H1 (cell line): ENCODE measurements at regions not wholly inside any gene's neighbourhood (a gene's known extent, or its start where the extent isn't known, plus 50 kb on each side); places are given as distances from the start of the nearest gene placed in this dataset.

Experiments used
- CTCF ChIA-PET: fragments of 300-600 bp; sonication (Branson Sonifier 250); formaldehyde crosslinking; loops from one replicate; lab custom pipeline; 2021; ENCODE audit not compliant: partially characterized antibody; lab: Charles Lee
- POLR2A ChIA-PET: fragments of 300-600 bp; sonication (Branson Sonifier 250); formaldehyde crosslinking; loops from one replicate; lab custom pipeline; 2021; ENCODE audit warnings: inconsistent platforms; ENCODE audit not compliant: partially characterized antibody; lab: Charles Lee
- DNase-seq, 2 experiments: peaks; one replicate each; pipeline versions ENCODE4 v3.0.0 to v3.0.0-alpha.2; 2010 to 2022; ENCODE audit warnings: low spot score in 2 of 2, low read depth in 1 of 2, mixed read lengths in 1 of 2
- FAIRE-seq: peaks from 2 replicates; lab custom pipeline; 2011; peaks lifted over from hg19 to GRCh38; lab: Jason Lieb, UNC
- H2AFZ ChIP-seq: 2 replicates; pipeline ENCODE4 v1.8.1; 2012; ENCODE audit warnings: low read length, inconsistent platforms
- H2AK5ac ChIP-seq: 2 replicates; pipeline ENCODE4 v1.6.1; 2013; ENCODE audit warnings: low read depth, low read length
- H2BK120ac ChIP-seq: replicated peaks from 2 replicates; pipeline ENCODE3; 2013; ENCODE audit warnings: low read depth, low read length, inconsistent platforms
- H2BK12ac ChIP-seq: 2 replicates; pipeline ENCODE4 v1.6.1; 2013; ENCODE audit warnings: low read depth, low read length
- H2BK15ac ChIP-seq: 2 replicates; pipeline ENCODE4 v1.6.1; 2013; ENCODE audit warnings: low read length
- H2BK20ac ChIP-seq: 2 replicates; pipeline ENCODE4 v1.6.1; 2013; ENCODE audit warnings: low read length
- H2BK5ac ChIP-seq: 2 replicates; pipeline ENCODE4 v1.6.1; 2013; ENCODE audit warnings: low read depth, low read length
- H3K14ac ChIP-seq: 2 replicates; pipeline ENCODE4 v1.6.1; 2013; ENCODE audit warnings: inconsistent platforms; ENCODE audit not compliant: insufficient read length
- H3K18ac ChIP-seq: 2 replicates; pipeline ENCODE4 v1.6.1; 2013; ENCODE audit warnings: low read length; ENCODE audit errors: extremely low read depth
- H3K23ac ChIP-seq: 2 replicates; pipeline ENCODE4 v1.6.1; 2013; ENCODE audit warnings: inconsistent platforms; ENCODE audit not compliant: insufficient read length
- H3K23me2 ChIP-seq: 2 replicates; pipeline ENCODE4 v1.6.1; 2013; ENCODE audit warnings: low read depth, low read length
- H3K27ac ChIP-seq: 2 replicates; pipeline ENCODE4 v1.6.1; 2011; ENCODE audit warnings: low read depth, low read length, inconsistent platforms
- H3K27me3 ChIP-seq, 4 experiments: replicated peaks in 1 of 4; 1 replicate in 1 of 4; 2 replicates in 3 of 4; pipeline versions ENCODE4 v1.6.1 to v1.8.1; 2011 to 2013; ENCODE audit warnings: low read length in 3 of 4, mild to moderate bottlenecking in 3 of 4, inconsistent platforms in 2 of 4, mixed read lengths in 2 of 4, moderate library complexity in 1 of 4; ENCODE audit not compliant: control insufficient read depth in 3 of 4, insufficient read depth in 3 of 4; ENCODE audit errors: extremely low read depth in 1 of 4
- H3K36me3 ChIP-seq, 4 experiments: 2 replicates each; pipeline versions ENCODE4 v1.6.1 to v1.8.1; 2011 to 2013; ENCODE audit warnings: mild to moderate bottlenecking in 4 of 4, low read length in 3 of 4, moderate library complexity in 2 of 4, control low read depth in 1 of 4, inconsistent platforms in 1 of 4; ENCODE audit not compliant: insufficient read depth in 4 of 4, control insufficient read depth in 2 of 4
- H3K4ac ChIP-seq: replicated peaks from 2 replicates; pipeline ENCODE3; 2013; ENCODE audit warnings: low read length, low read depth, mixed read lengths, inconsistent platforms; ENCODE audit not compliant: insufficient read length
- H3K4me1 ChIP-seq, 4 experiments: replicated peaks in 1 of 4; 1 replicate in 1 of 4; 2 replicates in 3 of 4; pipeline versions ENCODE4 v1.6.1 to v1.8.1; 2011 to 2013; ENCODE audit warnings: low read length in 3 of 4, inconsistent platforms in 2 of 4, mixed read lengths in 1 of 4; ENCODE audit not compliant: insufficient read depth in 4 of 4, control insufficient read depth in 3 of 4
- H3K4me2 ChIP-seq, 2 experiments: 2 replicates each; pipeline versions ENCODE4 v1.6.1 to v1.8.1; 2011 to 2013; ENCODE audit warnings: low read depth in 2 of 2, low read length in 2 of 2, control low read depth in 1 of 2, inconsistent platforms in 1 of 2, mild to moderate bottlenecking in 1 of 2; ENCODE audit not compliant: insufficient read depth in 1 of 2
- H3K4me3 ChIP-seq, 4 experiments: fragments of 200-600, 300-600 bp in 1 of 4; sonication (generic), shearing (Covaris generic), sonication (Bioruptor Twin) in 1 of 4; 2 replicates each; pipeline versions ENCODE4 v1.5.1 to v1.8.1; 2011 to 2016; ENCODE audit warnings: low read length in 4 of 4, low read depth in 3 of 4, control low read depth in 2 of 4, inconsistent platforms in 2 of 4, mild to moderate bottlenecking in 2 of 4, mixed read lengths in 1 of 4, moderate library complexity in 1 of 4; ENCODE audit not compliant: insufficient read depth in 2 of 4; ENCODE audit errors: extremely low read depth in 1 of 4
- H3K56ac ChIP-seq: replicated peaks from 2 replicates; pipeline ENCODE3; 2013; ENCODE audit warnings: low read depth, mild to moderate bottlenecking, mixed read lengths, low read length, inconsistent platforms; ENCODE audit not compliant: insufficient read length
- H3K79me1 ChIP-seq: 2 replicates; pipeline ENCODE4 v1.6.1; 2013; ENCODE audit warnings: low read depth, low read length, control low read depth
- H3K79me2 ChIP-seq, 2 experiments: 2 replicates each; pipeline versions ENCODE4 v1.6.1 to v1.8.1; 2012 to 2013; ENCODE audit warnings: low read length in 2 of 2, mild to moderate bottlenecking in 2 of 2, inconsistent platforms in 1 of 2; ENCODE audit not compliant: insufficient read depth in 2 of 2, control insufficient read depth in 1 of 2
- H3K9ac ChIP-seq, 4 experiments: replicated peaks in 1 of 4; 1 replicate in 1 of 4; 2 replicates in 3 of 4; pipeline versions ENCODE4 v1.6.1 to v1.8.1; 2011 to 2013; ENCODE audit warnings: low read depth in 3 of 4, low read length in 3 of 4, control low read depth in 2 of 4, mild to moderate bottlenecking in 2 of 4, moderate library complexity in 2 of 4, inconsistent platforms in 1 of 4; ENCODE audit errors: extremely low read depth in 1 of 4
- H3K9me3 ChIP-seq, 2 experiments: 2 replicates each; pipeline versions ENCODE4 v1.6.1 to v1.8.1; 2012 to 2013; ENCODE audit warnings: mild to moderate bottlenecking in 2 of 2, moderate library complexity in 2 of 2, control low read depth in 1 of 2, inconsistent platforms in 1 of 2, low read depth in 1 of 2, low read length in 1 of 2, mixed read lengths in 1 of 2; ENCODE audit not compliant: insufficient read depth in 2 of 2
- H4K20me1 ChIP-seq, 2 experiments: replicated peaks in 1 of 2; 2 replicates each; pipeline versions ENCODE3 to v1.8.1; 2011 to 2013; ENCODE audit warnings: inconsistent platforms in 2 of 2, low read length in 2 of 2, mild to moderate bottlenecking in 1 of 2; ENCODE audit not compliant: insufficient read depth in 2 of 2, control insufficient read depth in 1 of 2
- H4K5ac ChIP-seq: 2 replicates; pipeline ENCODE4 v1.6.1; 2013; ENCODE audit warnings: low read length, low read depth, mixed read lengths, inconsistent platforms; ENCODE audit not compliant: insufficient read length
- H4K8ac ChIP-seq: 2 replicates; pipeline ENCODE4 v1.8.0; 2013; ENCODE audit warnings: mild to moderate bottlenecking, moderate library complexity, low read length, inconsistent platforms; ENCODE audit not compliant: insufficient read depth; ENCODE audit errors: extremely low read depth
- H4K91ac ChIP-seq: replicated peaks from 2 replicates; pipeline ENCODE3; 2013; ENCODE audit warnings: low read length, mixed read lengths, inconsistent platforms; ENCODE audit not compliant: insufficient read length
- FOSL1 ChIP-seq: IDR thresholded peaks from 2 replicates; pipeline ENCODE4 v1.6.1; 2011; ENCODE audit warnings: mild to moderate bottlenecking, low read depth, low read length, moderate library complexity; ENCODE audit not compliant: insufficient read depth
- RAD21 ChIP-seq, 2 experiments: IDR thresholded peaks in 1 of 2; conservative IDR thresholded peaks in 1 of 2; 2 replicates each; pipeline ENCODE4 v1.6.1; 2011; ENCODE audit warnings: low read depth in 2 of 2, low read length in 2 of 2, improper control_type of control experiment in 1 of 2, inconsistent platforms in 1 of 2, mild to moderate bottlenecking in 1 of 2, moderate library complexity in 1 of 2
- WGBS, 2 experiments: shearing (Covaris generic) in 1 of 2; methylation state at CpG; one replicate each; pipeline versions ENCODE4 v1.1.6 to v1.1.7; 2013 to 2015; ENCODE audit warnings: low lambda C conversion rate in 2 of 2, mixed read lengths in 2 of 2, inconsistent platforms in 1 of 2, low coverage in 1 of 2, missing lambda C conversion rate in 1 of 2; ENCODE audit not compliant: insufficient replicate concordance in 2 of 2, insufficient coverage in 1 of 2, insufficient read length in 1 of 2; ENCODE audit errors: extremely low coverage in 1 of 2, missing lambda C conversion rate in 1 of 2; 5-methylcytosine and 5-hydroxymethylcytosine counted together

DNA sequence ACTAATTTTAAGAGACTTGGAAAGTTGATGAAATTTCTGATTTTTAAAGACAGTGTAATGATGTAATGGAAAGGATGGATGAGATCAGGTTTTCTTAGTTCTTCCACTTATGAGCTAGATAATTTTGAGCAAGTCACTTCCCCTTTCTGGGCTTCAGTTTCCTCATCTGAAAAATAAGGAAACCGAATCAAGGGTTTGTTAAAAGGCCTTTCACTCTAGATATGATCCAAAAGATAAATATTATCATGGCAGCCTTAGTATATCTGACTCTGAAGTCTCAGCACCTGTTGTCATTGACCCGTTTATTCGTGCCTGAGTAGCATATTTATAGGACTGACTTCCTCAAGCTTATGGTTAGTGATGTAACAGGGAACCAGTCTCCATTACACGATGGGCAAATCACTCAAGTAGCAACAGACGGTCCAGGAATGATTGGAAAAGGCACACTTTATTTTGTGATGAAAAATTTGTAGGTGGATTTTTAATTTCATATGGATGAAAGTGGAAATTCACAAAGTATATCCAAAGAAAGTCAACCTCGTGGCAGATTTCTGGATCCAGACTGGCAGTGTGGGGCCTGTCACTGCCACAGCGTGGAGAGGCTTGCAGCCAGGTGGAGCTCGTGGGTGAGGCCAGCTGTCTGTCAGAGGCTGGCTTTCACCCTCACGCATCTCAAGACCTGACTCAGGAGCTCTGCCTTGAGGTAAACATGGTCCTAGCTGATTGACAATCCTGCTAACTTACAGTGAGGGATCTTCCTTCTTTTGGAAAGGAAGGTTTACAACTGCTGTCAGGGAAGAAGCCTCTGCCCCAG is 137.9 kb upstream of the CXCR4 start:
- H2BK120ac ChIP-seq = no peak overlapping the region
- H3K4me2 ChIP-seq = no peak overlapping the region
- no peak overlapping the region for H2BK15ac ChIP-seq
- no peak overlapping the region for H2AFZ ChIP-seq
- WGBS, 2 experiments = 87% methylated on average over 9 of the region's 9 CpGs; no CpG with 5 or more reads in 1 of the 2 experiments
- no peak overlapping the region for H3K4ac ChIP-seq
- no peaks in the 10 kb centered on the region for H3K23me2 ChIP-seq
- no peak for FAIRE-seq
- no peak overlapping the region for H4K8ac ChIP-seq
- CTCF ChIA-PET = interaction anchor here (1.1 to 2.7 kb wide), 4 partner anchors 18 to 342 kb away, joined by 3 to 10 read pairs (median 4); no protein-coding TSS in a partner anchor
- no peak overlapping the region for H3K9ac ChIP-seq
- no peak overlapping the region for H2AK5ac ChIP-seq
- no peak overlapping the region for H2BK12ac ChIP-seq
- H3K23ac ChIP-seq = no peak overlapping the region
- H3K27ac ChIP-seq = no peak overlapping the region
- no peaks in the 10 kb centered on the region for H3K9me3 ChIP-seq
- no peaks in the 10 kb centered on the region for H3K36me3 ChIP-seq
- H3K79me1 ChIP-seq = no peaks in the 10 kb centered on the region
- no peak for DNase-seq
- H3K4me1 ChIP-seq = no peaks in the 10 kb centered on the region
- no peak overlapping the region for H2BK20ac ChIP-seq
- H4K91ac ChIP-seq = no peak overlapping the region
- no peak overlapping the region for H3K14ac ChIP-seq
- no peak overlapping the region for H2BK5ac ChIP-seq
- H3K27me3 ChIP-seq = no peaks in the 10 kb centered on the region
- H3K4me3 ChIP-seq = no peak overlapping the region
- no peak overlapping the region for H4K5ac ChIP-seq
- POLR2A ChIA-PET = no interaction called here
- H3K56ac ChIP-seq = no peak overlapping the region
- no peak overlapping the region for H3K18ac ChIP-seq
- H4K20me1 ChIP-seq = no peaks in the 10 kb centered on the region
- no peaks in the 10 kb centered on the region for H3K79me2 ChIP-seq
- TF ChIP-seq FOSL1 (no peak), RAD21 (IDR thresholded peaks at IDR 0.05 in 1 of 2, conservative IDR thresholded peaks at IDR 0.05 in 1 of 2; ENCODE audit: low read depth in 2 of 2, low read length in 2 of 2) (peak in 1 of 2 experiments; percentile 27; a peak in 2 of 4 replicates)
